HG03280 (cell line): ENCODE measurements at regions not wholly inside any gene's neighbourhood (a gene's known extent, or its start where the extent isn't known, plus 50 kb on each side); places are given as distances from the start of the nearest gene placed in this dataset.
"Not testable (repeated sequence)": the region's sequence is repeated elsewhere in the genome, so short reads cannot be mapped to it uniquely, and the experiment has no call there.

Experiments used
- ATAC-seq: cut with Tn5 transposase; IDR thresholded peaks from one replicate; pipeline ENCODE4 v1.9.1; 2021; ENCODE audit warnings: mild to moderate bottlenecking, moderate library complexity; ENCODE audit not compliant: unreplicated experiment

- ATAC-seq, result not testable (repeated sequence)
Observed at GRCh38 chr2:146403546-146404160, 1441.2 kb upstream of the ACVR2A start.

- no peak for ATAC-seq
Observed at GRCh38 chr2:146392631-146393030, 1452.2 kb upstream of the ACVR2A start.

DNA sequence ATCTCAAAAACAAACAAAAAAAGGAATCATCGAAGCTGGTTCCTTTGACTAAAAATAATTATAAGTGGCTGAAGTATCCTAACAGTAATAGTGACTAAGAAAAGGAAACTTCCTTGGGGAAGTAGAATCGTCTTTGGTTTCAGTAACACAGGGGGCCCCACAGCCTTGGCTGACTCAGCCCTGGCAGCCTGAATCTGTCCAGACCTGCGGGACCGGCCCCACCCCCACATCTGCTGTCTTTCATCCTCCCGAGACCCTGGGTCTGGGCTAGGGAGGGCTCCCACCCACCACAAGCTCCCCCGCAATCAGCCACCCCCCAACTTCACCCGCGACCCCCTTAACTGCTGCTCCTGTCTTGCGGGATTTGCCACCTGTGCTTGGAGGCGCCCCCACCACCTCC is 1452.6 kb upstream of the ACVR2A start:
- ATAC-seq, result no peak

GRCh38 chr2:146388757-146389156 is 1456.1 kb upstream of the ACVR2A start:
- ATAC-seq, result no peak

DNA sequence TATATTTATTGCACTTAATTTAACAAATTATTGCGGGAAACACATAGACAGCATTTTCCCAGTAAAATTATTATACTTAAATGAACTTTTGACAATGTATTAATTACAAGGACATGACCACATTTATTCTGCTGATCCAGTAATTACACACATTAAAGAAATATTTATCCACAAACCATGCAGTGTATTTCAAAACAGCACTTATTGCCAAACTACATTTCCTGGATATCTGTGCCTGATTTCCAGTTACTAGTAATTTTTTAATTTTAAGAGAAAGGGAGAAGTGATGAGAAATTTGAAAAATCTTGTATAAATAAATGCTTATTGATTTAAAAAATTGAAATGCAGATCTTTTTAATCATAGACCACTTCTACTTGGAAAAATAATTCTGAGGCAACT is 1458.7 kb upstream of the ACVR2A start:
- ATAC-seq, result no peak

DNA sequence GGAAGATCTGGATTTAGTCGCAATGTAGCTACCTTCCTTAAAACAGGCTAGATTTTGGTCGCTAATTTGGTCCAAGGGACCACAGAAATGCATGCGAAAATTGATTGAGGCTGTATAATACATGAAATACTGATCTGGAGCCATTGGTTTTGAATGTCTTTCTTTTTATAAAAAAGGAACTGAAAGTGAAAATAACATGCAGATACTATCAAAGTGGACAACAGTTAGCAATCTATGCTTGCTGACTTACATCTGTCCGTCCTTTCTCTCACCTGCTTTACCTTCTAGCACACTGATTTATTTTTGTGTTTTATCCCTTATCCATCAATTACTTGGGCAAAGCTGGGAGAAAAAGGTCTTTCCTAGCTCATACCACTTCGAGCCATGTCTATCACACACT is 1459.8 kb upstream of the ACVR2A start:
- ATAC-seq, result peak; percentile 65

DNA sequence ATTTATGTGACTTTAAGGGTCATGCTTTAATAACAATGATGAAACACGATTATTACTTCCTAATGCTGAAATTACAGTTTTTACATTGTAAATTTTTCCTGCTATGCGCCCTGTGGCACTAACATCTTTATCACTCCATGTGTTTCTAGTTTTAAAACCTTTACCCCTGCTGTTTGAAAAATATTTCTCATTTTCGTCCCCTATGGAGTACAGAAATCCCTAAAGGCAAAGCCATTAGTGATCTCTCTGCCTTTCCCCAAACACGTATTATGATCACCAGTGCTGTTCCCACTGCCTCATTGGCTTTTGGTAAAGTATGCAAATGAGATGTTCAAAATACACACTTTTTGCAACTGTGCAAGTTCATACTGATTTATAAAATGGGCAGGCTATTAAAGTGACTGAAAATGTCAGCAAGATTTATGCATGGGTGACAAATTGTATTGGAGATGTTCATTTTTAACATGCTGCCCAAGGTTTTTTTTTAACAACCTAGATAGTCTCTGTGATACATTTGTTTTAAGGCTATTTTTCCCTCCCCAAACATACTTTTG is 1468.2 kb upstream of the ACVR2A start:
- ATAC-seq, result no peak

DNA sequence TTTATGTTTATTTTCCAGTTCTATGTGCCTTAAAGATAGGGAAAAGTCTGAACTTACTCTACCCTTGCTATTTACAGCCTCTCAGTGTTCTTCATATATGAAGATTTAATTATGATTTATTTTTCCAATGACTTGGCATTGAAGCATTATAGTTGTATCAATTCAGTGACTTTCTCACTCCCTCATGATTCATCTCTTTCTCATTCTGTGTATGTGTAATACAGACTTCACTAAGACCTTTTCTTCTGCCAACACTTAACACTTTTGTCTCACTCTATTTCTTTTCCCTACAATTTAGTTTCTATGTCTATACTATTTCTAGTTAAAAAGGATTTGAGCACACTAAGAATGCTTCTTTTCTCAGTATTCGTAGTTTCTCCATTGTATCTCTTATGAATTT is 1470.3 kb upstream of the ACVR2A start:
- ATAC-seq, result no peak

- not testable (repeated sequence) for ATAC-seq
Observed at GRCh38 chr2:146371364-146371763, 1473.5 kb upstream of the ACVR2A start.

GRCh38 chr2:146370826-146371225 is 1474.0 kb upstream of the ACVR2A start:
- no peak for ATAC-seq

DNA sequence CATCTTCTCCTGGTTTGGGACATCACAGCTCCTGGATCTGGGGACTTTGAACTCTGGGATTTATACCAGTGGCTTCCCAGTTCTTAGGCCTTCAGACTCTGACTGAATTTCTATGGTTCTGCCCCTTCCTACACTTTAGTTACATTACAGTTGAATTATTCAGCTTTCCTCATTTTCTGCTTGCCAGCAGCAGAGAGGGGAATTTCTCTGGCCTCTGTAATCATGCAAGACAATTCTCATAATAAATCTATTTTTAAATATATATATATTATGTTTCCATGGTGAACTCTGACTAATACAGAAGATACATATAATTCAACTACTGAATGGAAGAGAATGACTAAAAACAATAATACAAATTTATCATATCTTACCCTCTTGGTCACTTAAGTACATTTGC is 1478.6 kb upstream of the ACVR2A start:
- ATAC-seq, result no peak

- no peak for ATAC-seq
Observed at GRCh38 chr2:146365041-146365440, 1479.8 kb upstream of the ACVR2A start.

GRCh38 chr2:146363731-146364130 is 1481.1 kb upstream of the ACVR2A start:
- ATAC-seq, result no peak

DNA sequence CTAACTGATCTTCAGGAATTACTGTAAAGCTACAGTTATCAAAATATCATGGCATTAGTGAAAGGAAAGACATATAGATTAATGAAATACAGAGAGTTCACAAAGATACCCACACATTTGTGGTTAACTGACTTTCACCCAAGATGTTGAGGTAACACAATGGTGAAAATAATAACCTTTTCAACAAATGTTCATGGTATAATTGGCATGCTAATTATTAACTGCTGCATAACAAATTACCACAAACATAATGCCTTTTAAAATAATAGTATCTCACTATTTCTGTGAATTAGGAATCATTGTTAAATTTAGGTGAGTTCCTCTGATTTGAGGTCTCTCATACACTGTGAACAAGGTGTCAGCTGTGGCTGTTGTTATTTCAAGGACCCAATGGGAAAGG is 1493.1 kb upstream of the ACVR2A start:
- ATAC-seq, result no peak

GRCh38 chr2:146349334-146349733 is 1495.5 kb upstream of the ACVR2A start:
- no peak for ATAC-seq

DNA sequence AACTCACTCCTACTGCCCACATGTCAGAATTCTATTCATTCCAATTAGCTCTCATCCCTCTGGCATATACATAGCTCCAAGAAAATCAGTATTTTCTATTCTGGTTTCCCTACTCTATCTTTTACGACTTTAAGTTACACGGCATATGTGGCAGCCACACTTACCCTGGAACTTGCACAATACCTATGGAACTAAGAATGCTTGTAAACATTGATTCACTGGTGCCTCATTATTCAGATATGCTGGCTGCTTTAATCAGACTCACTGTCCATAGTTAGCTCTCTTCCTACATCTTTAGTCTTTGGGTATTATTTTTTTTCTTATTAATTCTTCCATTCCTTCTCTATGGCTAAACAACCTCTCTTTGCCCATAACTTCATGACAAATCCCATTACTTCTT is 1519.9 kb upstream of the ACVR2A start:
- no peak for ATAC-seq

DNA sequence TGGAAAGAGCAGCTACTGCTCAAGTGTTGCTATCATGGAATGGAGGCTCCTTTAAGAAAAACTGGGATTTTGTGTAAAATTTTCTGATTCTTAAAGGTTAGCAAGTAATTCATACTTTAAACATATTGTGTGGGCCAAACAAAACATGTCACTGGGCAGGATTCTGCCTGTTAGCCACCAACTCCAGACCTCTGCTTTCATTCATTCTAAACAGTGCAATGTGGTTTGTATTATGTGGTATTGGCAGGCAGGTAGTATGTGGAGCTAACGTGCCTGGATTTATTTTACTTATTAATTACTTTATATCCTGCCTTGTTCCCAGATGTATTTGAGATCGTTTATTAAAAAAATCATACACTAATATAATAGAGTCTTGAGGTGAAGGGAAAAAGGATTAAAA is 1521.3 kb upstream of the ACVR2A start:
- no peak for ATAC-seq

- no peak for ATAC-seq
Observed at GRCh38 chr2:146321175-146321574, 1523.7 kb upstream of the ACVR2A start.

GRCh38 chr2:146317959-146318358 is 1526.9 kb upstream of the ACVR2A start:
- ATAC-seq, result no peak

- ATAC-seq, result no peak
Observed at GRCh38 chr2:146312899-146313298, 1531.9 kb upstream of the ACVR2A start.

DNA sequence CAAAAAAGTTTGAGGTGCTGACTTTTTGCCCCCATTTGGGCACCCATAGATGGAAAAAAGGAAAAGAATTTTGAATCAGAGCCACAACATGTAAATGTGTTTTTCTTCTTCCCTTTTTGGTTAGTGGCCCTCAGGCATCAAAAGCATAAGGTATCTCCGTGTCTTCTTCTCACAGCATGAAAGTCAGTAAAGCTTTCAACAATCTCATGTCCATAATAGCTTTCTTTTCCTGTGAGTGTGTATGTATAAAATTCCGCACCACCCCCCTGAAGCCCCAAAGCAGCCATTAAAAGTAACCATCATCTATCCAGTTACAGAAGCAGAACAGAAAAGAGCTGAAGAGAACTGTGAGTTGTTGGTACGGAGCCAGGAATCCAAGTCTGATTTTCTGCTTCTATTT is 1539.7 kb upstream of the ACVR2A start:
- ATAC-seq, result no peak

DNA sequence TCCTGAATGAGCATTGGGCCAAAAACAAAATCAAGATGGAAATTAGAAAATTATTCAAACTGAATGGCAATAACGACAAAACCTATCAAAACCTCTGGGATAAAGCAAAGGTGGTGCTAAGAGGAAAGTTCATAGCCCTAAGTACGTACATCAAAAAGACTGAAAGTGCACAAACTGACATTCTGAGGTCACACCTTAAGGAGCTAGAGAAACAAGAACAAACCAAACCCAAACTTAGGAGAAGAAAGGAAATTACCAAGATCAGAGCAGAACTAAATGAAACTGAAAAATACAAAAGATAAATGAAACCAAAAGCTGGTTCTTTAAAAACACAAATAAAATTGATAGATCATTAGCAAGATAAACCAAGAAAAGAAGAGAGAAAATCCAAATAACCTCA is 1543.5 kb upstream of the ACVR2A start:
- ATAC-seq, result no peak

GRCh38 chr2:146295080-146295670 is 1549.7 kb upstream of the ACVR2A start:
- ATAC-seq, result no peak
